Activated naive CD4-positive, alpha-beta T cell (primary cell): ENCODE measurements at regions not wholly inside any gene's neighbourhood (a gene's known extent, or its start where the extent isn't known, plus 50 kb on each side); places are given as distances from the start of the nearest gene placed in this dataset.
"Not testable (repeated sequence)": the region's sequence is repeated elsewhere in the genome, so short reads cannot be mapped to it uniquely, and the experiment has no call there.

Source experiments
- DNase-seq, 4 experiments: peaks; one replicate each; lab custom pipeline; 2025; lab: John Stamatoyannopoulos, UW

- DNase-seq: no peak
These were observed 73.9 kb downstream of the LSM3 start for GRCh38 chr3:14252321-14253021.

- no peak for DNase-seq
These were observed 74.5 kb downstream of the LSM3 start for GRCh38 chr3:14253022-14253706.

- no peak for DNase-seq
These were observed 75.2 kb downstream of the LSM3 start for GRCh38 chr3:14253707-14254382.

DNA sequence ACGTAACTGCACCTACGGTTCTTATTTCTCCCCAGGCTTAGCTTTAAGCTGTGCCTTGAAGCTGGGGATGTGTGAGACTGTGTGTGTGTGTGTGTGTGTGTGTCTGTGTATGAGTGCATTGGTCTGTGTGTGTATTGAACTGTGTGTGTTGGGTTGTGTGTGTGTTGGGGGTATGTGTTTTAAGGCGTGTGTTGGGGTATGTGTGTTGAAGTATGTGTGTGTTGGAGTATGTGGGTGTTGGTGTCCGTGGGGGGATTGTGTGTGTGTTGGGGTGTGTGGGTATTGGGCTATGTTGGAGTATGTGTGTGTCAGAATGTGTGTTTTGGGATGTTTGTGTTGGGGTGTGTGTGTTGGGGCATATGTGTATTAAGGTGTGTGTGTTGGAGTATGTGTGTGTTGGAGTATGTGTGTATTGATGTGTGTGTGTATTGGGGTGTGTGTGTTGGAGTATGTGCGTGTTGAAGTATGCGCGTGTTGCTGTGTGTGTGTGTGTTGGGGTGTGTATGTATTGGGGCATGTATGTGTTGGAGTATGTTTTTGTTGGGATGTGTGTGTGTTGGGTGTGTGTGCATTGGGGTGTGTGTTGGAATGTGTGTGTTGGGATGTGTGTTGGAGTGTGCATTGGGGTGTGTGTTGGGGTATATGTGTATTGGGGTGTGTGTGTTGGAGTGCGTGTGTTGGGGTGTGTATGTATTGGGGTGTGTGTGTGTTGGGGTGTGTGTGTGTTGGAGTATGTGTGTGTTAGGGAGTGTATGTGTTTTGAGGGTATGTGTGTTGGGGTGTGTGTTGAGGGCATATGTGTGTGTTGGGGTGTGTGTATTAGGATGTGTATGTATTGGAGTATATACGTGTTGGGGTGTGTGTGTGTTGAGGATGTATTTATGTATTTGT is 76.4 kb downstream of the LSM3 start:
- no peak for DNase-seq

GRCh38 chr3:14256046-14256445 is 77.4 kb downstream of the LSM3 start:
- DNase-seq: no peak

- DNase-seq: no peak
These were observed 78.1 kb downstream of the LSM3 start for GRCh38 chr3:14256561-14257342.

DNA sequence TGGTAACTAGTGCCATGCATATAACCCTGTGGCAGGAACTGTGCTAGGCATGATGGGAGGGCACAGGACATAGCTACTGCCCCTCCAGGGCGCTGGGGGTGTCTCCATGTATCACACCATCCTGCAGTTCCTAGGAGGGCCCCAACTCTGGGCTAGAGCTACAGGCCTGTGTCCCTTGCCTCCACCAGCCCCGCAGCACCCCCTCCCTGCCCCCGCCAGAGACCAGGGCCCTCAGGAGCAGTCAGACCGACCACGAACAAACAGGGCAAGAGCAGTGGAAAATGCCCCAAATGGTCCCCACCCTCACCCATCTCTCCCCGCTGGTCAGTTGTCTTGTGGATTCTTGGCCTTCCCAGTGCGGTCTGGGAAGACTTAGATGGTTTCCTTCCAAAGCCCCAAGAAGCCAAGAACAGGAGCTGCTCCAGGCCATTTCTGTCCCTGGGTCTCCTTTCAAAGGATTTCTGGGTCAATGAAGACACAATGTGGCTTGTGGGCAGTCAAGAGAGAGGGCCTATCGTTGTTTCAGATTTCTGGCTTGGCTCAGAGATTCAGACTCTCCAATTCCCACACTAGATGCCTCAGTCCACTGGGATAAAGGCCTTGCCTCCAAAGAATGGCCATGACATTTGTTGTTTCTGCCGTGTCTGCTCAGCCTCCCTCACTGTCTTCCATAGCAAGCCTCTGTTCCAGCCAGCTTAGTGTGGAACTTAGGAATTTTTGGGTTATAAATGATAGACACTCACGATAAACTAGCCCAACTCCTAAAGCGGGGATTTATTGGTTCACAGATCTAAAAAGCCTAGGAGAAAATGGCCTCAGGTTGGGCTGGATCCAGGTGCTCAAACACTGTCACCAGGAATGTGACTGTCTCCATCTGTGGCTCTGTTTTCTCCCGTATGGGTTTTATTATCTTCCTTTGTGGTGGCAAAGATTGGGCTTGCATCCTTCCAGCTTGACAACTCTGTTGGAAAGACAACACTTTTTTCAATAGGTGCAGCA is 80.6 kb downstream of the LSM3 start:
- DNase-seq: no peak

DNA sequence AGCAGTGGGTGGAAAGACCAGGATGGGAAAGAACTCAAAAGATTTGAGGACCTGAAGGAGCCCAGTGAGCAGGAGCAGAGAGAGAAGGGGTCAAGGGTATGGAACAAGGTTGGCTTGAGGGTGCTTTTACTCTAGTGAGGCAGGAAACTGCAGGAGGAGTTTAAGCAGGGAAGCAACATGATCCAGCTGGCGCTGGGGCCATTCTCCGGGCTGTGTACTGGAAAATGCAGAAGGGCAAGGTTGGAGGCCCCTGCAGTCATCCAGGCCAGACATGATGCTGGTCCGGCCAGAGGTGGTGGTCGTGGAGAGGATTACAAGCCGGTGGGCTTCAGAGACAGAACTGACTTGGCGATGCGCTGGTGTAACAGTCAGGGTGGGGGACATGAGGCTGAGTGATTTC is 81.8 kb downstream of the LSM3 start:
- DNase-seq: no peak

- DNase-seq: peak; percentile 65 to 68 (median 66)
These were observed 82.6 kb downstream of the LSM3 start for GRCh38 chr3:14261229-14261628.

- DNase-seq: no peak
These were observed 83.6 kb downstream of the LSM3 start for GRCh38 chr3:14262212-14262611.

DNA sequence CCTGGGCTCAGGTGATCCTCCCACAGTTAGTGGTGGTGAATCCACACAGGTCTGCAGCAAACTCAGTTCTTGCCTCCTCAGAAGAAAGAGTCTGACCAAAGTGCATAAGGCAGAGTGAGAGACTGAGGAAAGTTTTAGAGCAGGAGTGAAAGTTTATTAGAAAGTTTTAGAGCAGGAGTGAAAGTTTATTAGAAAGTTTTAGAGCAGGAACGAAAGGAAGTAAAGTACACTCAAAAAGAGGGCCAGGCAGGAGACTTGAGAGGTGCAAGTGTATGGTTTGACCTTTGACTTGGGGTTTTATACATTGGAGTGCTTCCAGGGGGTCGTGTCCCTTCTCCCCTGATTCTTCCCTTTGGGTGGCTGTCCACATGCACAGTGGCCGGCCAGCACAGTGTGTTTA is 84.2 kb downstream of the LSM3 start:
- DNase-seq: no peak

DNA sequence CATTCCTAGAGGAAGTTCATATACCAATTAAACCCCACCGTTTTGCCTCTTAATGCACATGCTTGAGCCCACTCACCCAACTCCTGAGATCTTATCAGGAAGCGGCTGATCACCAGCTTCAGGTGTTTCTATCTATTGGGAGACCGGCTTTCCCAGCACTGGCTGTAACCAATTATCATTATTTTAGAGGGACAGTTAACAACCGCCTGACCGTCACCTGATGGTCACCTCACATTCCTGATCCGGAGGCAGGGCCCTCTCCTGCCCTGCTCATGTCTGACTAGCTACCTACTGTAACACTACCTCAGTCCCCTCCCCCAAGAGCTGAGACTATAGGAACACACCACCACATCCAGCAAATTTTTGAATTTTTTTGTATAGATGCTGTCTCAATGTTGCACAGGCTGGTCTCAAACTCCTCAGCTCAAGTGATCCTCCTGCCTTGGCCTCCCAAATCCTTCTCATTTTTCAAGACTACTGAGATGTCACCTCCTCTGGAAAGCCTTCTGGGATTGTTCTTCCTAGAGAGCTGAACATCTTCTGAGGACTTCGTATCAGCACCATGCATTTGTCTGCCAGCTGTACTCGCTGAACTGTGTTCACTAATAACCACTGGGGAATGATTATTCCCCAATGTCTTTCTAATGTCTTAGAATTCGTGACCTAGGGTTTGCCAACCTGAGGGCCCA is 84.8 kb downstream of the LSM3 start:
- no peak for DNase-seq

DNA sequence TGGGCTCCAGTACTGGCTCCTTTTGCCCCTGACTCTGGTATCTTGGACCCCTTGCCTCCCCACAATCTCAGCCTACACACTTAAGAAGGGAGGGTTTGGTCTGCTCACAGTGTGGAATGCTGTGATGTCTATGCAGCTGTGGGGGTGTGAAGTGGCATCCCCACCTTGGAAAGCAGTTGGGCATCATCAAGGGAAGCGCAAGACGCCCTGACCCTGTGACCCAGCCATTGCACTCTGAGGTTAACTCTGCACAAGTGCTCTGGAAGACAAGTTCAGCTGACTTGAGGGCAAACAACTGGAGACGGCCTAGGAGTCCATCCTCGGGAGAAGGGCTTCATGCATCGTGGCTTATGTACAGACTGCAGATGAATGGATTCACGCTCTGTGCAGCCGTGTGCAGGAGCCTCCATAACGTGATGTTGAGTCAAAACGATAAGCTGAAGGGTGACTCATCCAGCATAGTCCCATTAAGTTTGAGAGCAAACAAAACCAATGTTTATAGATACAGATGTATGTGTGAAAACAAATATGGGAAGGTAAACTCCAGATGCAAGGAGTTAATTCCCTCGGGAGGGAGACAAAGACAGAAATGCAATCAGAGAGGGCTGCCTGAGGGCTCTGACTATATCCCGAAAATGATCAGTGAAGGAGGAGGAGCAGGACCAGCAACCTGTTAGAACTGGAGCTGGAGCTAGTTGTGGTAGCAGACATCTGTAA is 86.8 kb downstream of the LSM3 start:
- DNase-seq: no peak

DNA sequence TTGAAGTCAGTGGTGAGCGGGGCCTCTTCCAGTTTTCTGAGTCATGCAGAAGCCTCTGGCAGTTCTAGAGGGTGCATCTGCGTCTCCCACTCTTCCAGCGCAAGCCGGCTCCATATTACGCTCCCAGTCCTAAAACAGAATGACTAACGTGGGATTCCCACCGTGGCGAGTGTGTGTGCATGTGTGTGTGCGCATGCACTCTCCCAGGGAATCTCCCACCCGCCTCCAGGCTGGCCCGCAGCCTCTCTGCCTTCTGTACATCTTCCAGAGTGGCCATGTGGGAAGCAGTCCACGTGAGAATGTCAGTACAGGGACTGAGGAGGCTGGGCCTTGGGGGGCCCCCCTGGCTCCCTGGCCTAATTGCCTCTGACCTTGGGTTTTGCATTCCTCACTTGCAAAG is 87.7 kb downstream of the LSM3 start:
- DNase-seq: no peak

DNA sequence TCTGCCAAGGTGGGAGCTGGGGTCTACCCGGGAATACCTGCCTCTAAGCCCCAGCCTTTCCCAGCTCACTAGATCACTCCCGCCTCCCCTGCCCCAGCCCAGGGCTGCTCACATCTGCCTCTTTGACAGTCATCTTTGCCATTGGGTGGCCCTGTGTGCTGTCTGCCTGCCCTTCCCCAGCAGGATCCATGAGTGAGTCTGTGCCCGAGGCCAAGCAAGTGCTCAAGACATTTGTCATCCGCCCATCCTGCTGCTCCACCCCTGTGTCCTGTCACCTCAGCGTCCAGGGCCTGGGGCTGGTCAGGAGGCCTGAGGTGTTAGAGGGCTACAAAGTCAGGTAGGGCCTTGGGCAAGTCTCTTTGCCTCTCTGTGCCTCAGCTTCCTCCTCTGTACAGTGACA is 89.4 kb downstream of the LSM3 start:
- DNase-seq: no peak

GRCh38 chr3:14268897-14269296 is 90.3 kb downstream of the LSM3 start:
- no peak for DNase-seq

GRCh38 chr3:14272041-14272958 is 93.7 kb downstream of the LSM3 start:
- DNase-seq: not testable (repeated sequence)
